ENCODE measurements at regions not wholly inside any gene's neighbourhood (a gene's known extent, or its start where the extent isn't known, plus 50 kb on each side); places are given as distances from the start of the nearest gene placed in this dataset.

GRCh38 chr7:56605146-56605545 is 488.9 kb upstream of the NUPR2 start:
- no peaks in the 10 kb centered on the region for H3K4me1 ChIP-seq (ENCODE audit: low read length)
- H3K9me2 ChIP-seq (replicated peaks; ENCODE audit: insufficient read depth, low read length) = no peaks in the 10 kb centered on the region
- H3K79me2 ChIP-seq (ENCODE audit: low read length) = no peaks in the 10 kb centered on the region
- DNase-seq = no peak
- no peak for TF ChIP-seq CTCF (IDR thresholded peaks at IDR 0.05; ENCODE audit: low read length)
- no peak for TF ChIP-seq EZH2phosphoT487 (IDR thresholded peaks at IDR 0.05; ENCODE audit: low read length)
- no peak for TF ChIP-seq EZH2 (optimal IDR thresholded peaks at IDR 0.05; ENCODE audit: low read depth, low read length)
- H3K27ac ChIP-seq (ENCODE audit: low read length) = no peak overlapping the region
- no peaks in the 10 kb centered on the region for H3K27me3 ChIP-seq (replicated peaks; ENCODE audit: insufficient read depth, low read length)
- no peaks in the 10 kb centered on the region for H4K20me1 ChIP-seq (ENCODE audit: insufficient read depth, low read length)
- no peaks in the 10 kb centered on the region for H3K36me3 ChIP-seq (replicated peaks; ENCODE audit: insufficient read depth, low read length)
- H2AFZ ChIP-seq (ENCODE audit: low read length) = no peak overlapping the region
- H3K9ac ChIP-seq (ENCODE audit: low read length) = no peak overlapping the region
- no peak overlapping the region for H3K4me3 ChIP-seq (ENCODE audit: low read length)
- H3K9me3 ChIP-seq (replicated peaks; ENCODE audit: insufficient read depth, low read length) = no peaks in the 10 kb centered on the region
- H3F3A ChIP-seq (ENCODE audit: insufficient read depth, low read length) = no peaks in the 10 kb centered on the region
- H3K4me2 ChIP-seq (ENCODE audit: low read depth, low read length) = no peak overlapping the region

GRCh38 chr7:56578612-56579011 is 462.4 kb upstream of the NUPR2 start:
- TF ChIP-seq EZH2phosphoT487 (IDR thresholded peaks at IDR 0.05; ENCODE audit: low read length) (no peak), EZH2 (optimal IDR thresholded peaks at IDR 0.05; ENCODE audit: low read depth, low read length) (no peak), CTCF (IDR thresholded peaks at IDR 0.05; ENCODE audit: low read length) (no peak)
- no peak overlapping the region for H2AFZ ChIP-seq (ENCODE audit: low read length)

GRCh38 chr7:56570968-56571367 is 454.8 kb upstream of the NUPR2 start:
- H3K27me3 ChIP-seq (replicated peaks; ENCODE audit: insufficient read depth, low read length) = no peaks in the 10 kb centered on the region
- no peak overlapping the region for H3K27ac ChIP-seq (ENCODE audit: low read length)
- no peaks in the 10 kb centered on the region for H3F3A ChIP-seq (ENCODE audit: insufficient read depth, low read length)
- H3K9me2 ChIP-seq (replicated peaks; ENCODE audit: insufficient read depth, low read length) = no peaks in the 10 kb centered on the region
- DNase-seq = no peak
- TF ChIP-seq CTCF (IDR thresholded peaks at IDR 0.05; ENCODE audit: low read length) = no peak
- TF ChIP-seq EZH2phosphoT487 (IDR thresholded peaks at IDR 0.05; ENCODE audit: low read length) = no peak
- TF ChIP-seq EZH2 (optimal IDR thresholded peaks at IDR 0.05; ENCODE audit: low read depth, low read length) = no peak
- H3K79me2 ChIP-seq (ENCODE audit: low read length) = no peaks in the 10 kb centered on the region
- no peak overlapping the region for H2AFZ ChIP-seq (ENCODE audit: low read length)
- H3K4me1 ChIP-seq (ENCODE audit: low read length) = no peaks in the 10 kb centered on the region
- no peaks in the 10 kb centered on the region for H3K9me3 ChIP-seq (replicated peaks; ENCODE audit: insufficient read depth, low read length)
- H3K9ac ChIP-seq (ENCODE audit: low read length) = no peak overlapping the region
- no peak overlapping the region for H3K4me3 ChIP-seq (ENCODE audit: low read length)
- no peaks in the 10 kb centered on the region for H3K36me3 ChIP-seq (replicated peaks; ENCODE audit: insufficient read depth, low read length)
- H3K4me2 ChIP-seq (ENCODE audit: low read depth, low read length) = no peak overlapping the region
- no peaks in the 10 kb centered on the region for H4K20me1 ChIP-seq (ENCODE audit: insufficient read depth, low read length)

More at GRCh38 chr7:56578612-56579011, 462.4 kb upstream of the NUPR2 start:
- no peak overlapping the region for H3K4me2 ChIP-seq (ENCODE audit: low read depth, low read length)
- DNase-seq = no peak
- H3F3A ChIP-seq (ENCODE audit: insufficient read depth, low read length) = no peaks in the 10 kb centered on the region
- H3K79me2 ChIP-seq (ENCODE audit: low read length) = no peaks in the 10 kb centered on the region
- no peaks in the 10 kb centered on the region for H3K27me3 ChIP-seq (replicated peaks; ENCODE audit: insufficient read depth, low read length)
- H3K27ac ChIP-seq (ENCODE audit: low read length) = no peak overlapping the region
- H3K4me3 ChIP-seq (ENCODE audit: low read length) = no peak overlapping the region
- no peak overlapping the region for H3K9ac ChIP-seq (ENCODE audit: low read length)
- H3K9me3 ChIP-seq (replicated peaks; ENCODE audit: insufficient read depth, low read length) = no peaks in the 10 kb centered on the region
- H4K20me1 ChIP-seq (ENCODE audit: insufficient read depth, low read length) = no peaks in the 10 kb centered on the region
- H3K36me3 ChIP-seq (replicated peaks; ENCODE audit: insufficient read depth, low read length) = no peaks in the 10 kb centered on the region
- no peaks in the 10 kb centered on the region for H3K9me2 ChIP-seq (replicated peaks; ENCODE audit: insufficient read depth, low read length)
- no peaks in the 10 kb centered on the region for H3K4me1 ChIP-seq (ENCODE audit: low read length)

Measured in MM.1S (cell line).